Neural progenitor cell (in vitro differentiated cells): ENCODE measurements at regions not wholly inside any gene's neighbourhood (a gene's known extent, or its start where the extent isn't known, plus 50 kb on each side); places are given as distances from the start of the nearest gene placed in this dataset.

Experiments
- DNase-seq: peaks from one replicate; pipeline ENCODE4 v3.0.0-alpha.2; 2016; ENCODE audit warnings: low spot score
- H2AFZ ChIP-seq: fragments of 200-600 bp; sonication (generic); replicated peaks from 2 replicates; pipeline ENCODE4 v1.6.1; 2016; ENCODE audit warnings: antibody characterized with exemption
- H3F3A ChIP-seq: fragments of 200-600 bp; sonication (generic); 2 replicates; pipeline ENCODE4 v1.6.1; 2016; ENCODE audit warnings: antibody characterized with exemption, low read depth
- H3K27ac ChIP-seq: fragments of 200-600 bp; sonication (generic); 2 replicates; pipeline ENCODE4 v1.5.1; 2016; ENCODE audit warnings: mild to moderate bottlenecking
- H3K27me3 ChIP-seq: fragments of 200-600 bp; sonication (generic); 2 replicates; pipeline ENCODE4 v1.6.1; 2016; ENCODE audit warnings: mild to moderate bottlenecking, moderate library complexity
- H3K36me3 ChIP-seq: fragments of 200-600 bp; sonication (generic); 2 replicates; pipeline ENCODE4 v1.5.1; 2016
- H3K4me1 ChIP-seq: fragments of 200-600 bp; sonication (generic); 2 replicates; pipeline ENCODE4 v1.6.1; 2016; ENCODE audit warnings: mixed run types
- H3K4me2 ChIP-seq: fragments of 200-600 bp; sonication (generic); 2 replicates; pipeline ENCODE4 v1.6.1; 2016
- H3K4me3 ChIP-seq: fragments of 200-600 bp; sonication (generic); 2 replicates; pipeline ENCODE4 v1.5.1; 2016
- H3K79me2 ChIP-seq: fragments of 200-600 bp; sonication (generic); 2 replicates; pipeline ENCODE4 v1.6.1; 2016; ENCODE audit warnings: low read depth
- H3K9ac ChIP-seq: fragments of 200-600 bp; sonication (generic); 2 replicates; pipeline ENCODE4 v1.6.1; 2016
- H3K9me3 ChIP-seq: fragments of 200-600 bp; sonication (generic); 2 replicates; pipeline ENCODE4 v1.5.1; 2016; ENCODE audit warnings: low read depth
- H4K20me1 ChIP-seq: fragments of 200-600 bp; sonication (generic); 2 replicates; pipeline ENCODE4 v1.6.1; 2016; ENCODE audit warnings: low read depth
- H3K27ac Mint-ChIP-seq: 3 replicates; pipeline ENCODE4 v1.8.0; 2021; ENCODE audit warnings: mixed read lengths
- H3K27me3 Mint-ChIP-seq: 2 replicates; pipeline ENCODE4 v1.8.0; 2022; ENCODE audit warnings: low read depth, mild to moderate bottlenecking, inconsistent platforms, moderate library complexity, mixed read lengths; ENCODE audit not compliant: insufficient read depth
- H3K36me3 Mint-ChIP-seq: 3 replicates; pipeline ENCODE4 v1.8.0; 2021; ENCODE audit warnings: mixed read lengths
- H3K4me1 Mint-ChIP-seq: 3 replicates; pipeline ENCODE4 v1.8.0; 2021; ENCODE audit warnings: mixed read lengths
- H3K4me3 Mint-ChIP-seq: 3 replicates; pipeline ENCODE4 v1.8.0; 2021; ENCODE audit warnings: mild to moderate bottlenecking, moderate library complexity, mixed read lengths
- H3K9me3 Mint-ChIP-seq: 3 replicates; pipeline ENCODE4 v1.8.0; 2020; ENCODE audit warnings: mixed read lengths
- CTCF ChIP-seq: fragments of 200-600 bp; sonication (generic); IDR thresholded peaks from 2 replicates; pipeline ENCODE4 v1.5.1; 2017; ENCODE audit warnings: antibody characterized with exemption, mild to moderate bottlenecking
- EZH2 ChIP-seq: fragments of 200-600 bp; sonication (generic); IDR thresholded peaks from 2 replicates; pipeline ENCODE4 v1.6.1; 2017; ENCODE audit warnings: antibody characterized with exemption, mild to moderate bottlenecking, moderate library complexity
- EZH2phosphoT487 ChIP-seq: fragments of 200-600 bp; sonication (generic); IDR thresholded peaks from 2 replicates; pipeline ENCODE4 v1.6.1; 2017; ENCODE audit warnings: antibody characterized with exemption

GRCh38 chr11:42482822-42483221 lies 829.0 kb upstream of the API5 start:
- H3K79me2 ChIP-seq: no peaks in the 10 kb centered on the region
- H4K20me1 ChIP-seq: no peaks in the 10 kb centered on the region
- H3K4me3 ChIP-seq: no peak overlapping the region
- Mint-ChIP-seq H3K27me3 (peaks cover 7% of the 10 kb centered on the region), H3K4me3 (no peak overlapping the region), H3K4me1 (no peaks in the 10 kb centered on the region), H3K9me3 (peaks cover 23% of the 10 kb centered on the region), H3K27ac (no peak overlapping the region), H3K36me3 (no peaks in the 10 kb centered on the region)
- no peak overlapping the region for H3K27ac ChIP-seq
- H3K4me1 ChIP-seq: no peaks in the 10 kb centered on the region
- H3K4me2 ChIP-seq: no peak overlapping the region
- H3F3A ChIP-seq: no peaks in the 10 kb centered on the region
- H2AFZ ChIP-seq: no peak overlapping the region
- no peaks in the 10 kb centered on the region for H3K27me3 ChIP-seq
- no peaks in the 10 kb centered on the region for H3K36me3 ChIP-seq
- no peak for TF ChIP-seq EZH2phosphoT487
- no peak for TF ChIP-seq EZH2
- TF ChIP-seq CTCF: no peak
- DNase-seq: no peak
- no peaks in the 10 kb centered on the region for H3K9me3 ChIP-seq
- no peak overlapping the region for H3K9ac ChIP-seq

GRCh38 chr11:42490506-42490905 lies 821.3 kb upstream of the API5 start:
- Mint-ChIP-seq H3K4me3 (no peak overlapping the region), H3K27me3 (no peaks in the 10 kb centered on the region), H3K27ac (no peak overlapping the region), H3K36me3 (no peaks in the 10 kb centered on the region), H3K4me1 (no peaks in the 10 kb centered on the region), H3K9me3 (peaks cover 2% of the 10 kb centered on the region)
- Histone ChIP-seq H3K9ac (no peak overlapping the region), H3K4me3 (no peak overlapping the region), H3K27me3 (no peaks in the 10 kb centered on the region), H3K9me3 (no peaks in the 10 kb centered on the region), H2AFZ (no peak overlapping the region), H3K4me1 (no peaks in the 10 kb centered on the region), H3K4me2 (no peak overlapping the region), H4K20me1 (no peaks in the 10 kb centered on the region), H3K36me3 (no peaks in the 10 kb centered on the region), H3K27ac (no peak overlapping the region), H3K79me2 (no peaks in the 10 kb centered on the region), H3F3A (no peaks in the 10 kb centered on the region)
- no peak for DNase-seq
- TF ChIP-seq CTCF: no peak
- no peak for TF ChIP-seq EZH2
- no peak for TF ChIP-seq EZH2phosphoT487

- H3K27ac Mint-ChIP-seq: no peak overlapping the region
- Histone ChIP-seq H3K4me1 (no peaks in the 10 kb centered on the region), H3K27ac (no peak overlapping the region), H3K27me3 (no peaks in the 10 kb centered on the region), H3K36me3 (no peaks in the 10 kb centered on the region), H2AFZ (no peak overlapping the region), H3K4me2 (no peak overlapping the region), H3K9me3 (no peaks in the 10 kb centered on the region), H3K79me2 (no peaks in the 10 kb centered on the region), H3K9ac (no peak overlapping the region), H3F3A (no peaks in the 10 kb centered on the region), H4K20me1 (no peaks in the 10 kb centered on the region), H3K4me3 (no peak overlapping the region)
- TF ChIP-seq EZH2phosphoT487 (no peak), EZH2 (no peak), CTCF (no peak)
- H3K27me3 Mint-ChIP-seq: no peaks in the 10 kb centered on the region
- no peaks in the 10 kb centered on the region for H3K36me3 Mint-ChIP-seq
- DNase-seq: no peak
- no peak overlapping the region for H3K4me3 Mint-ChIP-seq
- H3K9me3 Mint-ChIP-seq: no peaks in the 10 kb centered on the region
- H3K4me1 Mint-ChIP-seq: no peaks in the 10 kb centered on the region
These were observed 817.3 kb upstream of the API5 start for GRCh38 chr11:42494459-42494858.

- Mint-ChIP-seq H3K27ac (no peak overlapping the region), H3K4me3 (no peak overlapping the region)
- TF ChIP-seq EZH2 (no peak), EZH2phosphoT487 (no peak), CTCF (no peak)
These were observed 812.8 kb upstream of the API5 start for GRCh38 chr11:42498971-42499370.

More at GRCh38 chr11:42498971-42499370, 812.8 kb upstream of the API5 start:
- no peak for DNase-seq
- Histone ChIP-seq H3K4me2 (no peak overlapping the region), H2AFZ (no peak overlapping the region), H3K9me3 (no peaks in the 10 kb centered on the region), H3K79me2 (no peaks in the 10 kb centered on the region), H3F3A (no peaks in the 10 kb centered on the region), H3K9ac (no peak overlapping the region), H3K27ac (no peak overlapping the region), H3K4me3 (no peak overlapping the region), H3K27me3 (no peaks in the 10 kb centered on the region), H3K4me1 (no peaks in the 10 kb centered on the region), H3K36me3 (no peaks in the 10 kb centered on the region), H4K20me1 (no peaks in the 10 kb centered on the region)
- Mint-ChIP-seq H3K36me3 (no peaks in the 10 kb centered on the region), H3K27me3 (peaks cover 3% of the 10 kb centered on the region), H3K9me3 (peaks cover 4% of the 10 kb centered on the region), H3K4me1 (no peaks in the 10 kb centered on the region)
